GM18870 (cell line): ENCODE measurements at regions not wholly inside any gene's neighbourhood (a gene's known extent, or its start where the extent isn't known, plus 50 kb on each side); places are given as distances from the start of the nearest gene placed in this dataset.
A peak's percentile ranks its signal among the peaks of the same experiment; 100 is the strongest.

Source experiments
- ATAC-seq: cut with Tn5 transposase; IDR thresholded peaks from one replicate; pipeline ENCODE4 v1.9.1; 2021; ENCODE audit warnings: moderate library complexity; ENCODE audit not compliant: unreplicated experiment

GRCh38 chr21:9246010-9246409 is 1275.4 kb upstream of the TPTE start:
- peak; percentile 32 for ATAC-seq

- ATAC-seq, result peak; percentile 52
These were observed 1274.7 kb upstream of the TPTE start for GRCh38 chr21:9246481-9247289.

GRCh38 chr21:9247290-9247613 is 1274.1 kb upstream of the TPTE start:
- peak; percentile 27 for ATAC-seq

GRCh38 chr21:9247616-9248317 is 1273.6 kb upstream of the TPTE start:
- ATAC-seq, result peak; percentile 18
